ENCODE measurements at regions not wholly inside any gene's neighbourhood (a gene's known extent, or its start where the extent isn't known, plus 50 kb on each side); places are given as distances from the start of the nearest gene placed in this dataset.

DNA sequence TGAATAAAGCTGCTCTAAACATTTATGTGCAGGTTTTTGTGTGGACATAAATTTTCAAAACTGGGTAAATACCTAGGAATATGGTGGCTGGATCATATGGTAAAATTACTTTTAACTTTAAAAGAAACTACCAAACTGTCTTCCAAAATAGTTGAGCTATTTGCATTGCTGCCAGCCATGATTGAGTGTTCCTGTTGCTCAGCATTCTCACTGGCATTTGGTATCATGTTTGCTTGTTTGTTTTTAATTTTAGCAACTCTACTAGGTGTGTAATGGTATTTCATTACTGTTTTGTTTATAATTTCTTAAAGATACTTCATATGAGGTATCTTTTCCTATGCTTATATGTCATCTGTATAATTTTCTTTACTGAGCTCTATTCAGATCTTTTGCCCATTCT lies 143.2 kb downstream of the POLR1F start:
- Histone ChIP-seq H3F3A (ENCODE audit: insufficient read depth) (no peaks in the 10 kb centered on the region), H3K27me3 (ENCODE audit: low read length) (no peaks in the 10 kb centered on the region), H3K27ac (ENCODE audit: low read depth, low read length) (no peak overlapping the region), H3K4me3 (ENCODE audit: insufficient read depth, low read length, poor library complexity, severe bottlenecking) (no peak overlapping the region), H2AFZ (ENCODE audit: low read depth, low read length, severe bottlenecking) (no peak overlapping the region), H3K79me2 (ENCODE audit: insufficient read depth, low read length) (no peaks in the 10 kb centered on the region), H3K9me3 (ENCODE audit: insufficient read depth, low read length) (no peaks in the 10 kb centered on the region), H3K9ac (ENCODE audit: low read length) (no peak overlapping the region), H3K4me2 (ENCODE audit: low read depth, low read length, poor library complexity, severe bottlenecking) (no peak overlapping the region), H4K20me1 (ENCODE audit: low read depth, low read length) (no peaks in the 10 kb centered on the region), H3K9me2 (replicated peaks; ENCODE audit: insufficient read depth, low read length) (no peaks in the 10 kb centered on the region), H3K36me3 (ENCODE audit: low read length) (no peaks in the 10 kb centered on the region)
- TF ChIP-seq, protein P1, sequence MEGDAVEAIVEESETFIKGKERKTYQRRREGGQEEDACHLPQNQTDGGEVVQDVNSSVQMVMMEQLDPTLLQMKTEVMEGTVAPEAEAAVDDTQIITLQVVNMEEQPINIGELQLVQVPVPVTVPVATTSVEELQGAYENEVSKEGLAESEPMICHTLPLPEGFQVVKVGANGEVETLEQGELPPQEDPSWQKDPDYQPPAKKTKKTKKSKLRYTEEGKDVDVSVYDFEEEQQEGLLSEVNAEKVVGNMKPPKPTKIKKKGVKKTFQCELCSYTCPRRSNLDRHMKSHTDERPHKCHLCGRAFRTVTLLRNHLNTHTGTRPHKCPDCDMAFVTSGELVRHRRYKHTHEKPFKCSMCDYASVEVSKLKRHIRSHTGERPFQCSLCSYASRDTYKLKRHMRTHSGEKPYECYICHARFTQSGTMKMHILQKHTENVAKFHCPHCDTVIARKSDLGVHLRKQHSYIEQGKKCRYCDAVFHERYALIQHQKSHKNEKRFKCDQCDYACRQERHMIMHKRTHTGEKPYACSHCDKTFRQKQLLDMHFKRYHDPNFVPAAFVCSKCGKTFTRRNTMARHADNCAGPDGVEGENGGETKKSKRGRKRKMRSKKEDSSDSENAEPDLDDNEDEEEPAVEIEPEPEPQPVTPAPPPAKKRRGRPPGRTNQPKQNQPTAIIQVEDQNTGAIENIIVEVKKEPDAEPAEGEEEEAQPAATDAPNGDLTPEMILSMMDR (IDR thresholded peaks at IDR 0.05; ENCODE audit: insufficient read depth, low read length, poor library complexity, severe bottlenecking), result no peak

GRCh38 chr7:19561121-19561805 lies 147.6 kb downstream of the POLR1F start:
- H3K79me2 ChIP-seq (ENCODE audit: insufficient read depth, low read length), result no peaks in the 10 kb centered on the region
- H3K4me3 ChIP-seq (ENCODE audit: insufficient read depth, low read length, poor library complexity, severe bottlenecking), result no peak overlapping the region
- no peak overlapping the region for H3K27ac ChIP-seq (ENCODE audit: low read depth, low read length)
- H3K9me3 ChIP-seq (ENCODE audit: insufficient read depth, low read length), result no peaks in the 10 kb centered on the region
- H3K36me3 ChIP-seq (ENCODE audit: low read length), result no peaks in the 10 kb centered on the region
- no peaks in the 10 kb centered on the region for H3F3A ChIP-seq (ENCODE audit: insufficient read depth)
- H3K4me2 ChIP-seq (ENCODE audit: low read depth, low read length, poor library complexity, severe bottlenecking), result no peak overlapping the region
- no peak overlapping the region for H2AFZ ChIP-seq (ENCODE audit: low read depth, low read length, severe bottlenecking)
- H4K20me1 ChIP-seq (ENCODE audit: low read depth, low read length), result no peaks in the 10 kb centered on the region
- H3K27me3 ChIP-seq (ENCODE audit: low read length), result no peaks in the 10 kb centered on the region
- H3K9me2 ChIP-seq (replicated peaks; ENCODE audit: insufficient read depth, low read length), result no peaks in the 10 kb centered on the region
- no peak overlapping the region for H3K9ac ChIP-seq (ENCODE audit: low read length)
- TF ChIP-seq EZH2phosphoT487 (conservative IDR thresholded peaks at IDR 0.05; ENCODE audit: low read length), result no peak
- TF ChIP-seq, protein P1 (IDR thresholded peaks at IDR 0.05; ENCODE audit: insufficient read depth, low read length, poor library complexity, severe bottlenecking), result no peak

- no peak overlapping the region for H2AFZ ChIP-seq (ENCODE audit: low read depth, low read length, severe bottlenecking)
- H3K36me3 ChIP-seq (ENCODE audit: low read length), result no peaks in the 10 kb centered on the region
- no peaks in the 10 kb centered on the region for H3K9me3 ChIP-seq (ENCODE audit: insufficient read depth, low read length)
- no peak overlapping the region for H3K4me3 ChIP-seq (ENCODE audit: insufficient read depth, low read length, poor library complexity, severe bottlenecking)
- H3K9ac ChIP-seq (ENCODE audit: low read length), result no peak overlapping the region
- H3K4me2 ChIP-seq (ENCODE audit: low read depth, low read length, poor library complexity, severe bottlenecking), result no peak overlapping the region
- no peak overlapping the region for H3K27ac ChIP-seq (ENCODE audit: low read depth, low read length)
- no peaks in the 10 kb centered on the region for H3F3A ChIP-seq (ENCODE audit: insufficient read depth)
- no peaks in the 10 kb centered on the region for H3K9me2 ChIP-seq (replicated peaks; ENCODE audit: insufficient read depth, low read length)
- no peaks in the 10 kb centered on the region for H3K79me2 ChIP-seq (ENCODE audit: insufficient read depth, low read length)
- H4K20me1 ChIP-seq (ENCODE audit: low read depth, low read length), result no peaks in the 10 kb centered on the region
- no peaks in the 10 kb centered on the region for H3K27me3 ChIP-seq (ENCODE audit: low read length)
- TF ChIP-seq EZH2phosphoT487 (conservative IDR thresholded peaks at IDR 0.05; ENCODE audit: low read length), result no peak
- TF ChIP-seq, protein P1 (IDR thresholded peaks at IDR 0.05; ENCODE audit: insufficient read depth, low read length, poor library complexity, severe bottlenecking), result no peak
Measured at GRCh38 chr7:19560111-19560883, 148.5 kb downstream of the POLR1F start.
